GM18951 (cell line): ENCODE measurements at regions not wholly inside any gene's neighbourhood (a gene's known extent, or its start where the extent isn't known, plus 50 kb on each side); places are given as distances from the start of the nearest gene placed in this dataset.

ENCODE experiments used
- POLR2A ChIP-seq: IDR thresholded peaks from 4 replicates; pipeline ENCODE4 v1.6.1; 2011; ENCODE audit warnings: mild to moderate bottlenecking; ENCODE audit not compliant: insufficient read length, insufficient read depth; ENCODE audit errors: extremely low read depth
- in situ Hi-C: fragments of 300-500 bp; cut with MboI; formaldehyde crosslinking; loops from one replicate; pipeline ENCODE4 v1.12.0; 2022; ENCODE audit warnings: low sequenced_read_pairs, mixed read lengths, inconsistent platforms; ENCODE audit not compliant: unreplicated experiment

DNA sequence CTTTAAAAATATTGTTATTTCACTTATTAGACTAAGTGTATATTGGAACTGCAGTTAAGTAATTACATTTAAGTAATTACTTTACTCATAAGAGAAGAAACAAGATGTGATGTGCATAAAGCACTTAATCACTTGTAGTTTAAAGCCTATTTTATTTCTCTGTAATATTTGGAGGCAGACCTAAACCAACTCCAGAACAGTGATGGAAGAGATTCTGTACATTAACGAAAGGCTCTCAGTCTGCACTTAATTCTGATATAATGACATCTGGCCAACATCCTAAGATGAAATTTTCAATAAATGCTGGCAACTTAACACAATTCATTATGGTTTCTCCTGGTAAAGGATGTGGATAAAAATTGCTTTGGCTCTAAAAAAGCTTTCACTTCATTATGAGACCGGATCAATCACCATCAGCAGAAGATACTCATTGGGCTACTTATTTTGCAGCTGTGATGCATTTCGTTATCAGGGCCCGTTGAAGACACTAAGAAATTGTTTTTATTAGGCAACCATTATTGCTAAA, 342.6 kb downstream of the C4orf33 start:
- no peak for TF ChIP-seq POLR2A
- in situ Hi-C loops = no loop called here

DNA sequence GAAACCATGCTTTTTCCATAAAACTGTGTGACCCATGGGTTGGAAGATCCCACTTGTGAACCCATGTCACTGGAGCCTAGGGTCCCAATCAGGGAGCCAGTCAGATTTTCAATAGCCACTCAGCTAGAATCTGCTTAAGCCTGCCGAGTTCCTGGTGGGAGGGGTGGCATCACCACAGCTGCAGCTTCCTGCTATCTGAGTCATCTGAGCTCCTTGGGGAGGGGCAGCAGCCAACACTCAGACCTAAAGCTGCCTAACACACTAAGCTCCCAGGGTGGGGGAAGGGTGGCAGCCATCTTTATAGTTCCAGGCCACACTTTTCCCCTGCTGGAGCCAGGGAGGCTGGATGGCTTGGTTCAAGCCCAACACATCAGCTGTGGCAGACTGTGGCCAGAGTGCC, 350.1 kb downstream of the C4orf33 start:
- in situ Hi-C loops = no loop called here
- no peak for TF ChIP-seq POLR2A

DNA sequence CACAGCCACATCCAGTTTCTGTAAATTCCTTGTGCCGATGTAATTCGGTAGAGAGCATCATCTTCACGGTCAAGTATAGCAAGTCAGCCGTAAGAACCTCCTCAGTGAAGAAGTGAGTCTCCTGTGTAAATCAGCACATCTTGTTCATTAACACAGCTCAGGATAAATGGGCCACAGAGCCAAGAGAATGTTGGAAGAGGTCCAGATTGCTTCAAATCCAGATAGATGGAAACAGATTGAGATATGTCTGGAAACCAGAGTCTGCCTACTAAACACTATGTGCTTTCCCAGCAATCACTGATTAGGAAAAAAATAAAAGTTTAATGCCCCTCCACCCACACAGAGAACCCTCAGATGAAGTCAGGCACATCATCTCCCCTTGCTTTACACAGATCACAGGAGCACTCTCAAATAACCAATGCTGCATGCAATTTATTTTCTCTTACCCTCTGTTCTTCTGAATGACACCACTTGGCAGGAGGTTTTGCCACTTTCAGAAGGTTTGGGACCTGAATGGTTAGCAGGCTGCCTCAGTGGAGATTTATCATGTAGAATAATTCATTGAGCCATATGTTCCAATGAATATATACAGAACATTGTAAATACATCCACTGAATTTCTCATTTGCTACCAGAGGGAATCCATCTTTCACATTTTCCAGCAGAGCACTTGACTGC, 357.7 kb downstream of the C4orf33 start:
- in situ Hi-C loops = no loop called here
- TF ChIP-seq POLR2A = no peak

DNA sequence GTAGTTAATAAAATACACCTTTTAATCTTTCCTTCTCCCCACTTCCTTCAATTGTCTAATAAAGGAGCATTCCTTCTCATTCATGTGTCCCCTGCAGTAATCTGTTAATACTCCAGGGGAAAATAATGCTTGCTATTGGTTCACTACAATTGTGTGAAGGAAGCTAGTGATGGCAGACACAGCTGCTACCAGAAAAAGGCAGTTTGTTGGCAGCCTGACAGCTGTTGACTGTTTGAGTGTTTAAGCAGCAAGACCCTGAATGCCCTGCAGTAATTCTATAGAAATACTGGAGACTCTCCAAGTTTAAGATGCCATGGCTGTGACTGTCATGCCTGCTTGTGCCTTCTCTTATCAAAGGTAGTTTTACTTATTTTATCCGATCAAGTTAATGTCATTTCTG, 359.5 kb downstream of the C4orf33 start:
- no peak for TF ChIP-seq POLR2A
- in situ Hi-C loops = no loop called here

DNA sequence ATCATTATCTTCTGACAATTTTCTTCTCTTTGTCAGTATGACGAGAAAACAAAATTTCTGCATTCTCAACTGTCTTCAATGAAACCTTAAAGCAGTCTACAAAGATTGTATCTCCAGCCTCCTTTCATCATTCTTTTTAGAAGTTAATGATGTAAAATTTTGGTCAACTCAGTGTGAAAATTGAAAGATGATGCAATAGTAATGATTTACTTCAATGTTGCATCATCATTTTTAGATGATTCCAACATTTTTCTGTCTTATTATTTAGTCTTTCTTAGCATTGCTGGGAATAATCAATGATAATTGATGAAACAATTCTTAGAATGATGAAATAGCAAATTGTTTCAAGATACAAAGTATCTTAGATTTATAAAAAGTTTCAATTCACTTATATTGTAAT, 372.7 kb downstream of the C4orf33 start:
- in situ Hi-C loops = no loop called here
- TF ChIP-seq POLR2A = no peak

DNA sequence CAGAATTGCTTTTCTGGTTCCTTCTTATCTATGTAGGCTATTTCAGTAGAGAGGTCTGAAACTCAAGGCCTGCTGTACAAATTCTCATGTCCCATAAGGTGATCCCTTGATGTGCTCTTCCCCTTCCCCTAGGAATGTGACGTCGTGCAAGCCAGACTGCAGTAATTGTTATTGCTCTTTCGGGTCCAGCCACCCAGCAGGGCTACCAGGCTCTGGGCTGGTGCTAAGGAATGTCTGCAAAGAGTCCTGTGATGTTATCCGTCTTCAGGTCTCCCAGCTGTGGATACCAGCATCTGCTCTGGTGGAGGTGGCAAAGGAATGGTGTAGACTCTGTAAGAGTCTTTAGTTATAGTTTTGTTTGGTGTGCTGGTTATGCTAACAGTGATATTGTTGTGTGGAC, 378.7 kb downstream of the C4orf33 start:
- in situ Hi-C loops = no loop called here
- TF ChIP-seq POLR2A = no peak

DNA sequence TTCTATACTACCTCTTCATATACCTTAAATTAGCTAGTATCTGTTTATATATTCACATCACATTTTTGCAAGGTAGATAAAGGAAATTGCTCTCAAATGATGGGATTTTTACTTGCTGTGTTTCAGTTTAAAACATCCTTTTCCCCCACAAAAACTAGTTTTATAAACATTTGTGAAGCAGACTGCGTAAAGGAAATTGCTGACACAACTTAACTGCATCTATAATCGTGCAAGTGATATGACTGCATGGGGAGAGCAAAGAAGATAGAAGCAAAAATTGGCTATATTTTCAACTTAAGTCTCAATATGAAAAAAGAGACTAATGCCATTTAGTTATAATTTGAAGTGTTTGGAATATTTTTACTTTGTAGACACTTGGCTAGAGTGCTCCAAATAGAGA, 385.2 kb downstream of the C4orf33 start:
- no peak for TF ChIP-seq POLR2A
- in situ Hi-C loops = no loop called here

DNA sequence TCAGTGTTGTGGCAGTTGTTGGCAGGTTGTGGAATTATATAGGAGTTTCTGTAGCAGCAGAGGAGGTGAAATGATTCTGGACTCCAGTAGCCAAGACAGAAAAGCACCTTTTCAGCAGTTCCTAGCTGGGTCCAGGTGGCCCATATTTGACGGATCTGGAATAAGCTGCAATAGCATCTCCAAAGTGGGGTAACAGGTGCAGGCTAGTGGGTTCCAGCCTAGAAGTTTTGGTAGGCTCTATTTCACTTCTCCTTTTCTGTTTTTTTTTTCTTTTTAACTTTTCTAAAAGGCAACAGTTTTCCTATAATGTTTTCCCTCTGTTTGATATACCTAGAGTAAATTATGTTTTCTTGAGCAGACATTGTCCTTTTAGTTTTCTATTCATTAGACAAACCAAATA, 392.5 kb downstream of the C4orf33 start:
- TF ChIP-seq POLR2A = no peak
- in situ Hi-C loops = no loop called here

DNA sequence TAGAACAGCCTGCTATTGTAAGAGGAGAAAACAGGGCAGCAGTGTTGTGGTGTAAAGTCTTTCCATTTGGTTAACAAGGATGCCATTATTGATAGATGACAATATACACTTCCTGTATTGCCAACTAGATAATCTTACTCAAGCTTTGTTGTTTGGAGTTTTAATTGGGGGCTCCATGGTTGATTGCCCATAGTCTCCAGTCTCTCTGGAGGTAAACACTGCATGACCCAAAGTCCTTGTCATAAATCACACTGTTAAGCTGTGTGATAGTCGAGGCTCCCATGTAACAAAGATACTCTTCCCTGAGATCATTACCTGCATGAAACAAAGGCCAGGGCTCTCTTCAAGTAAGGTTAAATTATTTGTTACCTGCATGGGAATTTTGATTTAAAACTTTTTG, 394.6 kb downstream of the C4orf33 start:
- no peak for TF ChIP-seq POLR2A
- in situ Hi-C loops = no loop called here

DNA sequence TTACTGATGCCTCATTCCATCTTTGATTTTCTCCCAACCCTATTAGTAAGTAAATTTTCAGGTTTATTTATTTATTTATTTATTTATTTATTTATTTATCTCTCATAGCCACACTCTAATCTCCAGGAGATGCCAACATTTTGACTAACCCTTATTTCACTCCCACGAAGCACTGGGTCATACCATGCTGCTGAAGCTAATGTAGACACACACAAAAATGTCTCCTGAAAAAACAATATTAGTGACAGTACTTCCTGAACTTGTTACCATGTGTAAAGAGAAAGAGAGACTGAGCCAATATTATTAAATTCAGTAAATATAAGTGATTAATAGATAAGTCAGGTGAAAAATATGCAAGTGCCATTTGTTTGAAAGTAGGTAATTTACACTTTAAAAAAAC, 402.7 kb downstream of the C4orf33 start:
- in situ Hi-C loops = no loop called here
- no peak for TF ChIP-seq POLR2A

DNA sequence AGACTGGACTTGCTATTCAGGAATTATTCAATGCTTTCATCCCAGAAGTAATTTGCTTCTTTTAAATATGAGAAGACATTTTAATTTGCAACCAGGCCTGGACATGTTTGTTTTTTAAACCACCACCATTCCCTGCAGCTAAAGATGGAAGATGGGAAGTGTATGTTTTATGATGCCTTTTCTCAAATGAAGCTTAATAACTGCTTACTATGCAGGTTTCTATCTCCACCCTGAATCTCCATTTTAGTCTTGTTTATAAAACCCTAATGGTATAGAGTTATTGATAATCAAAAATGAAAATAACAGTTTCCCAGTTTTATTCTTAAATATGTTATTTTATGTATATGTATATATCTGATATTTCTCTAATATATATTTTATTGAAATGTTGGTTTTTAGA, 418.9 kb downstream of the C4orf33 start:
- TF ChIP-seq POLR2A = no peak
- in situ Hi-C loops = no loop called here

DNA sequence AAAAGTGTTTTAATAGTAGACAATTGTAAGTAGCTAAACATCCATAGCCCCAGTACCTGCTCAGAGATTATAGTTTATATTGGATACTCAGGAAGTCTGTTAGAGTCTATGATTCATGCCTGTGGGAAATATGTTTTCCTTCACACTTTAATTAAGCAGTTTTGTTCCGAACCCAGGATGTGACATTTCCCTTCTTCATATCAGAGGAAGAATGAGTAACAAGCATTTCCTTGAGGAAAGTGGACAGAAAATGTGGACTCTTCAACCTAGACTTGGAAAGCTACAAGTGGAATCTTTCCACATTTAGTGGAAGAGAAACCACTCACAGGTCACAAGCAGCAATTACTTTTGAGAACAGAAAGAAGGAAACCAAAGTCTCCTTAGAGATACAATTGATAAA, 419.4 kb downstream of the C4orf33 start:
- TF ChIP-seq POLR2A = no peak
- in situ Hi-C loops = no loop called here

DNA sequence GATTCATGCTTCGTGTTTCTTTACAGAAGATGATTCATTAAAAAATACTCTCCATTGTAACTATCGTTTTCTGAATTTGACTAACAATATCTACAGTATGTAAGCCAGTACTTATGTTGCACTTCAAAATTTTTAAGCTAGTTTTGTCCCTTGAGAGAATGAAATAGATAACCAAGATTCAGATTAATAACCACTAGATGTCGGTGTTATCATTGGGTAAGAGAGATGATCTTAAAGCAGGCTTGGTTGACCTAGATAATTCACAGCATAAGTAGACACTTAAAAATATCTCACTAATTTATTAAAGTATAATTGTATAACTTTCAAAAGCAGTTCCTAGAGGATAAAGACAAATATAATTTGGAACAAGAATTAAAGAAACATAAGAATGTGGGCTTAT, 430.9 kb downstream of the C4orf33 start:
- no peak for TF ChIP-seq POLR2A
- in situ Hi-C loops = no loop called here

DNA sequence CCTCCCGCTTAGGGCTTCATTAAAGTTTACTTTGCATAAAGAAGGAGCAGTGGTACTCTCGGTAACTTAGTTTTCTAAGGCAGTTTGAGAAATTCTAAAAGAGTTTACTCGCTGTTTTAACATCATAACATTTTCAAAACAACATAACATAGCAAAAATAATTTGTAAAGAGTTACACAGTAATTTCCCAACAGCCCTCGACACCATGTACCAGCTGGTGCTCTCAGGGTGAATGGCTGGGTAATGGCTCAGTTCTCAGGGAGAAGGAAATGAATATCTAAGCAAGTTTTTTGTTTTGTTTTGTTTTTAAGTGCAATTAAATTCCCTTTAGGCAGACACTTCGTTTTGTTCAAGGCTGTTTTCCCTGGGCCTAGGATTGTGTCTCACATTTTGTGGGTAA, 435.3 kb downstream of the C4orf33 start:
- no peak for TF ChIP-seq POLR2A
- in situ Hi-C loops = no loop called here

DNA sequence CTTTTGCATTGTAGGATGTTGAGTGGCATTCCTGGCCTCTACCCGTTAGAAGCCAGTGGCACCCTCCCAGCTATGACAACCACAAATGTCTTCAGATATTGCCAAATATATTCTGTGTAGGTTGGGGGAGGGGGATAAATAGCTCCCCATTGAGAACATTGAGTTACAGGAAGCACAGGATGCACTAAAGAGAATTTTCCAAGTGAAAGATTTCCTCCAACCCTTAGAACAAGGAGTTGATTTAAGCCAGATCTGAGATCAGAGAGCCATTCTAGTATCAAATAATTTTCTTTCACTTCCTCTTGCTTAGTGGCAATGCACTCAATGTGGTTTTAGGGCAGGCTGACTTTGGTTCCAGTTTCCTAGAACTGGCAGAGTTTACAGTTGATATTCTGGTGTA, 436.6 kb downstream of the C4orf33 start:
- in situ Hi-C loops = no loop called here
- no peak for TF ChIP-seq POLR2A

DNA sequence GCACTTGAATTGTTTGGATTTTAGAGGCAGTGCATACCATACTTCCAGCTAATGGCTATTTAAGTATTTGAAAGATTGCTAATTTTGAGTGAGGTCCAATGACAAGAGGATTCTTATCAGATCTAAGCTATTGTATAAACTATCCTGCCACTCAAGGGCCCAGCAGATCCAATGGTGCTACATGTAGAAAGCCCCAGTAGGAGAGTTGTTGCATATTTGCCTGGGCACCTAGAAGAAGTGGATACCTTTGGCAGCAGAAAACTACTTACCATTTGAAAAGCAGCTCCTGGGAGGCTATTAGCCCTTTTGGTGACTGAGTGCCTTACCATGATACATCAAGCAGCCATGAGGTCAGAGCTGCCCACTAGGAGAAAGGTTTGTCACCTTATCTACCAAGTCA, 447.3 kb downstream of the C4orf33 start:
- in situ Hi-C loops = no loop called here
- TF ChIP-seq POLR2A = no peak
